Stimulated activated CD8-positive, alpha-beta memory T cell treated with anti-CD3 and anti-CD28 coated beads, Interleukin-7, amount 100 ng/mL, for 48 hours (primary cell): ENCODE measurements at regions not wholly inside any gene's neighbourhood (a gene's known extent, or its start where the extent isn't known, plus 50 kb on each side); places are given as distances from the start of the nearest gene placed in this dataset.

Experiments
- DNase-seq, 2 donors: peaks; one replicate each; pipeline ENCODE4 v3.0.0-alpha.2; 2020; ENCODE audit warnings: low read depth in 1 of 2; ENCODE audit errors: extremely low read depth in 1 of 2

DNA sequence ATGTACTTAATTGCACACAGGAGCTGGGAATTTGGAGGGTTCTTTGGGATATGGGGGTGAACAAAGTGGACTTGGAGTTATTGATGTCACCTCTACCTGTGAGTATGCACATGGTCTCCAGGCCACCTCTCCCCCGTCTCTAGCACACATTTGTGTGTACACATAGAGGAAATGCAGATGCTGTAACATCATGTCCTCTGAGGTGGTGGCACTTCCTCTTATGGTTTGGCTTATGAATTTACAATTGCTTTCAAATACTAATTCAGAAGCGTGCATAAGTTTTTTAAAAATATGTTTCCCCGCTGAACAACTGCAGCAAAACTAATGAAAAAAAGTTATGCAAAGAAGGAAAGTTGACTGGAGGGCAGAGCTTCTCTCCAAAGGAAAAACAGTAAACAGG lies 152.0 kb upstream of the TENM4 start:
- DNase-seq = no peak

DNA sequence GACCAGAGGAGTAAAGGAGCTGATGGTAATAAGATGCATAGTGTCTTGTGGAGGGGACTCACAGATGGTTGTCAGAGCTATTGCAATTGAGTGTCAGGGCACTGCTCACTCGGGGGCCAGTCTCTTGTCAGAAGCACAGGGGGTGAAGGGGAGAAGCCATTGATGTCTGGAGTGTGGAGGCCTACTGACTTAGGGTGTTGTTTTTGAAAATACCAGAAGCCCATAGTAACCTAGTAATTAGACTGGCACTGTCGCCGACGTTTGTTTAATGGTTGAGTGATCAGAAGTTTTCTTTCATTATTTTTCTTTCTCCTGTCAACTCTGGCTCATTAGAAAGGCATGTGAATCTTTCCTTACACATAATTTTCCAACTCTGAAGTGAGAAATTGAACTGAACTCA lies 151.6 kb upstream of the TENM4 start:
- DNase-seq = no peak

DNA sequence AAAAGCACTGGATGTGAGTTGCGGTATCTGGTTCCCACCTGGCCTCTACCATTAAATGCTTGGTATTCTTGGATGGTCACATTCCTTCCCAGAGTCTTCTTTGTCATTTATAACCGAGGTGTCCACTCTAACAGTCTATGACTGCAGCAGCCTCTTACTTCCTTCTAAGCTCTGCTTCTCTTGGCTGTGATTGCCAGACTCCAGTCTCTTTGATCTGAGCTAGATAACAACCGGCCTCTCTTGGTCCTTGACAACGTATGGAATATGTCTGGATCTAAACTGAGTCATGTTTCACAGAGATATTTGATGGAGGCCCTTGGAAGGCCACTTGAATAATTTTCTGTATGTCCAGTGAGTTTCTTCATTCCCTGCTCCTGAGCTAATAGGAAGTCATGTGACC lies 141.6 kb upstream of the TENM4 start:
- DNase-seq = no peak

DNA sequence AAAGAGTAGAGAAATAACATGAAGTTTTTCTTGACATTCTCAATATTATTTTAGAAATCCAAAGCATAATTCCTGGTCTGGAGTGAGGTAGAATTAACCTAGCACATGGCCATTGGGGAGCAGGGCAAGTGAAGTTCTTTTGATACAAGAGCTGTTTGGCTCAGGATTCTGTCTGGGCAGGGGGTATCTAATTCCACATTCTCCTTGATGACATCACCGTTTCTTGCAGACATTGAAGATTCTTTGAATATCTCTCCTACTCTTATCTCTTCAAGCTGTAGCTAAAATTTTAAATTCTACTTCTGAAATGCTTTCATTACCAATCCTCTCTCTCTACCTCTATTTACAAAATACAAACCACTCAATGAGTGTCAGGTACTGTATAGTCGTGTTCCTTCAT lies 138.2 kb upstream of the TENM4 start:
- no peak for DNase-seq

DNA sequence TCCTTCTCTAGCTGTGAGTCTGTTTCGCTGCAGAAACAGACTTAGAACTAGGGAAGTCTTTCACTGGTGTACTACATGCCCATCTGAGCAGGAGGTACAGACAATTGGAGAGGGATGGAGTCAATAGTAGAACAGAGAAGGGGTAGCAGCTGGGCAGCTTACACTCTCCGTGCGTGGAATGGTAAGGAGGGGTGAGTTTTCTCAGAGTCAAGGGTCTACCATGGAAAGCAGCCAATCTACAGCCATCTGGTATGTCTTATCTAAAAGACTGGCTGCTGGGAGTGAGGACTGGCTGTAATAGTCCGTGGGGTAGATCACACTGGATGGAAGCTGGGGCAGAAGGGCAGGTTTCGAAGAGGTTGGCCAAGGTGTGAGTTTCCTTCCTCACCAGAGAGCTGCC lies 137.3 kb upstream of the TENM4 start:
- no peak for DNase-seq

DNA sequence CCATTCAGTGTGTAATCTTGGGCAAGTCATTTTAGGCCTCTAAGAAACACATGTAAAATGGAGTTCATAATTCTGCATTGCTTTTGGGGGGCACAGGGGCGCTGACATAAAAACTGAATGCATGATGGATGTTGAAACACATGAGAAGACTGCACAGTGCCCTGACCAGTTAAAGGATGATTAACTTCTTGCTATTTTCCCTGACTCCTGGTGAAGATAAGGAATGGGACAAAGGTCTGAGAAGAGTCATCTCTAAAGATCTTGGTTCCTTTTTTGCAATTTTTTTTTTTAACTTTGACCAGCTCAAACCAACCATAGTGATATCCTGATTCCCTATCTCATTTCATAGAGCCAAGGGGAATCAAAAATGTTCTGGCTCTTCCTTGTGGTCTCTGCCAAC lies 134.9 kb upstream of the TENM4 start:
- no peak for DNase-seq

DNA sequence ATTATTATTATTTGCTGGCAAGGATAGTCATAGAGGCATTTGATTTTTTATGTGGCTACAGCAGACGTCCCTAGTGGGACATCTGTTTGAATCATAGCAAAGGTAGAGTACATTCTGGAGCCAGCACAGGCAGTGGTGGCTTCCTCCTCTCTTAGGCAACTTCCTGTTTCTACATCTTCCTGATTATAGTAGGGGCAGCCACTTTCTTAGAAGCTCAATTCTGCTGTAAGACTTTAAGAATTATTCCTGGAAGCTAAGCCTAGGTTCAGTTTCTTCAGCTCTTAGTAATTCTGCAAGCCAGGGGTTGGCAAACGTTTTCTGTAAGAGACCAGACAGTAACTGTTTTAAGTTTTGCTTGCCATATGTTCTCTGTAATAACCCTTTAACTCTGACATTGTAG lies 129.3 kb upstream of the TENM4 start:
- DNase-seq = no peak

DNA sequence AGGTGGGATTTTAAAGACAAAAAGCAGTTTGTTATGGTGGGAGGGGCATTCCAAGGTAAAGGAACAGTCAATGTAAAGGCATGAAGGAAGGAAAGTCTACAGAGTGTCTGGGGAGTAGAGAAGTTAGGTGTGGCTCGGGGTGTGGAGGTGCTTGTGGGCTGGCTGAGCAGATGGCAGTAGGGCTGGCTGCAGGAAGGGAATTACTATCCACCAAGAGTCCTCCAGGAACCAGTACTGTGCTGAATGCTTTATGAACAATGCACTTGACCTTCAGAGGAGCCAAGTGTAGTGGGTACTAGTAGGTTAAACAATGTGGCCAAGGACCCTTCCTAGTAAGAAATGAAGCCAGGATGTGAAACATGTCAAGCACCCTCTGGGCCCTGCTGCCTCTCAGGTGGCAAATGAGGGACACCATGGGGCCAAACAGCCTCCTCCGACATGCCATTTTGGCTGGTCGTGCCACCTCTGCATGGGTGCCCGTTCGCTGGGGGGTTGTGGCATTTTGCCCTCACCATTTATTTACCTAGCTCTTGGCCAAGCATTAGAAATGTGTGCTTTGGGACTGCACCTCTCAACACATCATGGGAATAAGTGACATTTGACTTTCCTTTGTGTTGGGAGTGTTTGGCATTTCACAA lies 123.6 kb upstream of the TENM4 start:
- no peak for DNase-seq

DNA sequence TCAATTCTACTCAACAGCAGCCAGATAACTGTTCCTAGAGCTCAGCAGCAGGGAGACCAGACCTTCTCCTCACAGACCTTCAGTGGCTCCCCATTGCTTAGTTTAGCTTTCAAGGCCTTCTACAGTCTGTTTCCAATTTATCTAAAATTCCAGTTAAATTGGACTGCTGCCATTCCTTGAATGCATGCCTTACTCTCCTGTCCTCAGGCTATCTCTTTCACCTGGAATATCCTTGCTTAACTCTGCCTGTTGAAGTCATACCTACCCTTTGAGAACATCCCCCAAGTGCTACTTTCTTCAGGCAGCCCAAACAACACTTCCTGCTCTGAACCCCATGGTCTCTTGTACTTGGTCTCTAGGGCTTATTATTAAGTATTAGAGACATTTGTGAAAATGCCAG lies 120.7 kb upstream of the TENM4 start:
- no peak for DNase-seq

DNA sequence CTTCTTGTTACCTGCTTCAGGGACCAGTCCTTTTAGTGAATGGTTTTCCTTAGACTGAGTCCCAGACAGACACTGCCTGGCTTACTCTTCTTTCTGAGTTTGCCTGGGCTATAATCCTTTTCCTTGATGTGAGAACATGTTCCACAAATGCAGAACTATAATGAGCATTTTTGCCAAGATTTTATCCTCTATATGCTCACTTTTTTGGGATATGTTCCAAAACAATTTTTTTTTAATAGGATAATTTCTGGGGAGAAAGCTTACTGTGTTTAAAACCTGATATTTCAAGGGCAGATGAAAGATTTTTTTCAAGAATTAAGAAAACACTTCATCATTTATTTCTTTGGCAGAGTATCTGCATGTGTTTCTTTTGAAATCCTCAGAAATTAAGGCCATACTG lies 110.0 kb upstream of the TENM4 start:
- DNase-seq = no peak

DNA sequence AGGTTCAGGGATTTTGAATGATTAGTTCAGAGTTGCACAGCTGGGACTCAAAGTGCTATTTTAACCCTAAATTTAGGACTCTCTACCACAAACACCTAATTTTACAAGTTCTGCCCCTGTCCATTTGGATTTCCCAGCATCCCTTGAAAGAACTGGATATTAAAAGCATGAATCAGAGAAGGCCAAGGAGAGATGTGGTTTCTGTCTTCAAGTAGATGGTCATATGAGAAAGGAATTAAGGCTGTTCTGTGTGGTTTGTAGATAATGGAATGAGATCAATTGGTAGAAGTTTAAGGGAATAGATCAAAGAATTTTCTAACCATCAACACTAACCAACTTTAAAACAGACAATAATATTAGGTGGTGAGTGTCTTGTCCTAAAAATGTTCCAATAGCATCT lies 106.4 kb upstream of the TENM4 start:
- DNase-seq = no peak

DNA sequence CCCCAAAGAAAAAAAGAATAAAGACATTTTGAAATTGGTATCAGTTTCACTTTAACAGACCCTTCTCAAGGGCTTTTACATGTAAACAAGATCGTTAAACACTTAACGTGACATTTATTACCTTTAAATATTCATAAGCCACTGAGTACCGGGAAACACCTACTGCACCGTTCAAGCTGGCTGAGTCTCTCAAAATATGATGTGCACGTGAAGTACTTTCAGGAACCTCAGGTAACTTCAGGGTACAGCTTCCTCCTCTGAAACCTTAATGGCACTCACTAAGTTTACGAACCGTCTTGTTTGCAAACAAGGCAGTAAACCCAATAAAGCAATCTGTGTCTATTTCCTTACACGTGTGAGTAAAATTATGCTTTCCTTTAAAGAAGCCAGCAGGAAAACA lies 105.5 kb upstream of the TENM4 start:
- no peak for DNase-seq

DNA sequence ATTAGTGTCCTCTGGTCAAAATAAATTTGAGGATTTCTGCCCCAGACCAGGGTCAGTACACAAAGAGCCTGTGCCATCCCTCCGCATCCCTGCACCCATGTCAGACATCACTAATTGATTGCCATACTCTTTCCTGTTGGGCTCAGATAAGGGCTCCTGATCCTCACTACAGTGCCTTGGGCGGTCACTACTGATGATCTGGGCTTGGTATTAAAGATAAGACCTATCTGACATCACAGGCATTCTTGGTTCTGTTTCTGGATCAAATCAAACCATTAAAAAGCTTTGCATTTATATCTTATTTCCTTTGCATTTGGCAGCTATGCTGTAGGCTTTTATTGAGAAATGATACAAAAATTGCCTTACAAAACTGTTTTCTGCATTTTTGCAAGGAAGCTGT lies 103.5 kb upstream of the TENM4 start:
- no peak for DNase-seq

DNA sequence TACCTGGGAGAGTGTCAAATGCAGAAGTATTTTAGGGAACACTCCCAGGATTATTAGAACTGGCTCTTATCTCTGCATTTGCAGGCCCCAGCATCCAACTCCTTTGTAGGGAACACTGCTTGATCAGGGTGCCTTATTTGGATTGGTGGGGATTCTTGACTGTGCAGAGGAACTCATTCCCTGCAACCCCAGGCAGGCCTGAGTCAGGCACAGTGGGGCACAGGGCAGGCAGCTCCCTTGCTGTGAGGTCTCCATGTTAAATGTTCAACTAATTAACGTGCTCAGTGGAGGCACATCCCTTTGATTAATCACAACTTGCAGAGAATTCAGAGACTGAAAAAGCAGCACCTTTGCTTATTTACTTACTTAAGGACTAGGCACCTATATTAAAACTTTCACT lies 102.3 kb upstream of the TENM4 start:
- no peak for DNase-seq

DNA sequence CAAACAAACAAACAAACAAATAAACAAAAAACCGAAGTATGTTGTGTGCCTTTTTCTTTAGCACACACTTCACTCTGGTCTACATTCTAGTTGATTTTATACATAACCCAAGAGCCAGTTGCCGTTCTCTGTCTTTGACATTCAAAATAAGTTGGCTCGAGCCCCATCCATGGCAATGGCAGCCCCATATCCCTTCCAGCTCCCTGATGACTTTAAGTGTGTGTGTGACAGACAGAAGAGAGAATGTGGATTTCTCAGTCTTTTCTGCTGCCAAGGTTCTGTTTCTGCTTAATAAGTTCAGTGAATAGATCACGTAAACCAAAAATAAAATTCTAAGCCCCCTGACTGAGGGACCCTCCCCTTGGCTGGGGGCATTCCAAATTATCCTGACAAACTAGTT lies 100.6 kb upstream of the TENM4 start:
- no peak for DNase-seq

DNA sequence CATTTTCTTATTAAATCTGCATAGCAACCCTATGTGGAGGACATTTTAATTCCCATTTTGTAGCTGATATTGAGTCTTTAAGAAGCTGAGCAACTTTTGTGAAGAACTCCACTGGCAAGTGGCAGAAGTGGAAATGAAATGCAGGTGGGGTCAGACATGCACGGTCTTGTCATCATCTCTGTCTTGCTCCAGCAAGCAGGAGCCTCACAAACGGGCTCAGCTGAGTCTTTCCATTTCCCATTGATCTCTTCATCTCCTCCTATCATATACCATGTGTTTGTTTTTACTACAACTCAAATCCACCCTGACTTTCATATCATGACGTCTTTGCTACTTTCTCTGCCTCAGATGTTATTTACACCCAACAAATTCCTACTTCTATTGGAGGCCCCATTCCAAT lies 97.9 kb upstream of the TENM4 start:
- DNase-seq = no peak

DNA sequence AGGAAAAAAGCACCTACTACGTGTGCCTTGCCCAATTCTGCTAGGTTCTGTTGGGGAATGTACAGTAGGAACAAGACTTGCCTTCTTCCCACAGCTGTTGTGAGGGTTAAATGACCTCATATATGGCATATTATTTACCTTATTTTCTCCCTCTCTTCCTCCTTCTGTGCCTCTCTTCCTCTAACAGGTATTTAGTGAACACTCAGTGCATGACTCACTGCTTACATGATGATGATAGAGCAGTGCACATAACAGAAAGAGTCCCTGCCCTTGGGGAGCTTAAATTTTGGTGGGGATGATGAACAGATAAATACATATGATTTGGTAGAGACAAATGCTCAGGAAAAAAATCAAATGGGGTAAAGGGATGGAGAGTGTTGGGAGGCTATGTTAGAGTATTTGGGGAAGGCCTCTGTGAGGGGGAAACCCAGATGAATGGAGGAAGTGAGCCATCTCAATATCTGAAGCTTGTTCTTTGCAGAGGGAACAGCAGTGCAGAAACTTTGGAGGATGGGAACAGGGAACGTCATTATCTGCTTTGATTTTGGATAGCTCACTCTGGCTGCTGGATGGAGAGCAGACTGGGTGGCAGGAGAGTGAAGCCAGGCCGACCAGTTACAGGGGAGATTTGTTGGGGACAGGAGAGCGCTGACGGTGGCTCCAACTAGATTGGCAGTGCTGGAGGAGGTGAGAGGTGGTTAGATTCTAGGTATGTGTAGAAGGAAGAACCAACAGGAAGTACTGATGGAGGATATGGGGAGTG lies 95.5 kb upstream of the TENM4 start:
- DNase-seq = no peak

DNA sequence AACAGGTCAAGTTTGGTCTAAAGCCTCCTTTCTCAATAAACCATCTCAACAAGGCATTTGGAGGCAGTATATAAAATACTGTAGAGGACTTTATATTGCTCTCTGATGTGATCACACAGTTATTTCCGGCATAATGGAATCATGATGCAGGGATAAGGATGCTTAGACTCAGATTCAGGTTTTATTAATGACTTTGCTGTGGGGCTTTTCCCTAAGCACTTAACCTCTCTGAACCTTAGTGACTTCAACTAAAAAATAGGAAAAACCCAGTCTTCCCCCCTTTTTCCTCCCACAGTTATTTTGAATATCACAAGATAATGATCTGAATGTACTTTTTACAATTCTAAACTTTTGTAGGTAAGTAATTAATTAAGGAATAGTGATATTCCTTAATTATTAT lies 94.8 kb upstream of the TENM4 start:
- no peak for DNase-seq

DNA sequence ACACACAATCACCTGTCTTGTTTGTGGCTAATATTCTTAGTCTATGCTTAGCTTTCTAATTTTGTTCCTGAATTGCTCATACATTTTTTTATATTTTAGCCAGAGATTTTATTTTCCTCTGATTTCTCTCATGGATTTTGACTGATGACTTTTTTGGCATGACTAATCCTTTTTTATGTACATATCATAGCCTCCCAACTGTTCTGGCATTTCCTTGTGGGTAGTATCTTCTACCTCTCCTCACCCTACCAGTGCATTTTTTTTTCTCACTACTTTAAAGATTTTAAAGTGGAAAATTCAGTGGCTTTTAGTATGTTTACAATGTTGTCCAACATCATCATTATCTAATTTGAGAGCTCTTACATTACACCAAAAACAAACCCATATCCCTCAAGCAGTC lies 84.4 kb upstream of the TENM4 start:
- no peak for DNase-seq

DNA sequence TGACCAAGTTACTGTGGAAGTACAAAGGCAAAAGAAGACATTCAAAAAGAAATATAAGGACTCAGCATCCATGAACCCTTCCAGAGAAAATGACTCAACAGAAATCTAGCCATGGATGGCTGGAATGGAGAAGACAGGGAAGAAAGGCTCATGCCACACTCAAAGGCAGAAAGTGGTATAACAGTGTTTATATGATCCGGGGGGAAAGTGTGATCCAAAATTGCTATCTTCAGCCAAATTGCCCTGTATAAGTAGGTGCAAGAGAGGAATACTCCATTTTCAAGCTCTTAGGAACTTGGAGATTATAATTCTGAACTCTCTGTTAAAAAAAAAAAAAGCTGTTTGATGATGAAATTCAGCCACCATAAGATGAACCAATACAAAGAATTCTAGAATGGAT lies 81.8 kb upstream of the TENM4 start:
- no peak for DNase-seq

DNA sequence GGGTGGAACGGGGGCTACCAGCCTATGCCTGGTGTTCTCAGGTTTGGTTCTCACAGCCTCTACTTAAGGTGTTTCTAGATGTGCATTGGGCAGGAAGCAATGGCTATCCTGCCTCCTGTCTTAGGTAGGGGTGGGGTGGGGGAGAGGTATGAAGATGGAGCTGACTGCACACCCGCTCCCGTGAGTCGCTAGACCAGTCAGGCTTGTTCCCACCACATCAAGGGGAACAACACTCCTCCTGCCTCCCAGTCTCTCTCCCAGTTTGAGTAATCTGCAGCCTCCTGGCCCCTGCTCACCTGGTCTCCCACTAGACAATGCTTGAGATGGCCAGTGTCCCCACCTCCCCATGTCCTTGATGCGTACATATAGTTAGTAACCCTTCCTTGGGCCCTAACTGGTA lies 79.3 kb upstream of the TENM4 start:
- DNase-seq = no peak

DNA sequence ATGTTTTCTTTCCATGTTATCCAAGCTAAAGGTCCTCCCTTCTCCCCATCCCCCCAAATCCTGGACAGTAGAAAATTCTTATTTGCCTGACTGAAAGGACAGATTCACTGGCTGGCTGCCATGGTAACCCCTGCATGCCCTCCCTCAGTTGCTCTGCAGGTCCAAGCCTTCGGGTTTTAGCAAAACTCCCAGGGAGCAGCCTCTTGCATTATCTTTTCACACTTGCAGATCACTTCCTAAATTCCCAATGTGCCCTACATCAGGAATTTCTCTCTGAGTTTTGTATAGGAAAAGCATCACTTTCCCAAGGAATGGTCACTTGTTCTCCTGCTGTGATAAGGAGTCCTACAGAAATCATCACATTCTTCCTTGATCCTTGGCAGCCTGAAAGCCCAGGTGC lies 75.0 kb upstream of the TENM4 start:
- no peak for DNase-seq

DNA sequence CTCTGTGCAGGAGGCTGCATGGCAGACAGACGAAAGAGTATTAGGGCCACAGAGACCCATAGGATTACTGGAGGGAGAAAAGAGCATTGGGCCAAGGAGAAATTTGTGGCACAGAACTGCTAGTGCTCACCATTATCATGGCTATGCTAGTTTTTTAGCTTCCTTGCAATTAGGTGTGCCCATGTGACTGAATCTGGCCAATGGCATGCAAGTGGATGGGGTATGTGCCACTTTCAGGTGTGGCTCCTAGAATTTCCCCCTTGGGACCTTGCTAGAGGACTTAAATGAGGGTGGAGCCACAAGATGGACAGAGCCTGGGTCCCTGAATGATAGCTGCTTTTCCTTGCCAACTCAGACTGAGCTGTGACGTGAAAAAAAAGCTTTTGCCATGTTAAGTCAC lies 73.9 kb upstream of the TENM4 start:
- no peak for DNase-seq
